ENCODE measurements at regions not wholly inside any gene's neighbourhood (a gene's known extent, or its start where the extent isn't known, plus 50 kb on each side); places are given as distances from the start of the nearest gene placed in this dataset.
"Not testable (repeated sequence)": the region's sequence is repeated elsewhere in the genome, so short reads cannot be mapped to it uniquely, and the experiment has no call there.

- no peak for TF ChIP-seq CTCF (IDR thresholded peaks at IDR 0.05)
- Histone ChIP-seq H4K20me1 (ENCODE audit: insufficient read depth, low read length) (no peaks in the 10 kb centered on the region), H3K9ac (ENCODE audit: insufficient read depth, low read length, poor library complexity, severe bottlenecking) (no peak overlapping the region), H3K4me2 (replicated peaks; ENCODE audit: extremely low read depth, low read length, poor library complexity, severe bottlenecking) (no peak overlapping the region), H3K27ac (ENCODE audit: low read depth in 1 of 2, low read length in 2 of 2) (no peak overlapping the region), H2AFZ (ENCODE audit: insufficient read depth, low read depth, low read length, poor library complexity, severe bottlenecking) (no peak overlapping the region), H3K36me3 (replicated peaks in 1 of 2; ENCODE audit: control insufficient read depth in 1 of 2, insufficient read depth in 2 of 2, low read length in 2 of 2) (no peaks in the 10 kb centered on the region), H3K4me3 (replicated peaks in 1 of 3; ENCODE audit: low read depth in 2 of 3, low read length in 3 of 3) (no peak overlapping the region), H3K9me3 (replicated peaks in 1 of 2; ENCODE audit: control insufficient read depth in 1 of 2, insufficient read depth in 1 of 2, low read length in 2 of 2) (no peaks in the 10 kb centered on the region), H3K4me1 (ENCODE audit: control insufficient read depth in 1 of 2, insufficient read depth in 2 of 2, low read length in 2 of 2) (no peaks in the 10 kb centered on the region), H3K27me3 (ENCODE audit: control insufficient read depth in 2 of 2, insufficient read depth in 2 of 2, low read length in 2 of 2) (no peaks in the 10 kb centered on the region), H3K79me2 (ENCODE audit: insufficient read depth, low read length) (no peaks in the 10 kb centered on the region)
- no peak overlapping the region for H3K27ac Mint-ChIP-seq
- intact Hi-C loops (cut with micrococcal nuclease) = no loop called here
- 100% methylated on average over 3 of the region's 4 CpGs for WGBS (ENCODE audit: insufficient coverage)
- no peak for DNase-seq
- no peak overlapping the region for H3K4me3 Mint-ChIP-seq
- peaks cover 7% of the 10 kb centered on the region for H3K4me1 Mint-ChIP-seq
- peaks cover 0 to 13% (median 9%) of the 10 kb centered on the region in 7 donors for H3K9me3 Mint-ChIP-seq
- H3K27me3 Mint-ChIP-seq (ENCODE audit: low read depth in 3 of 3) = no peaks in the 10 kb centered on the region
- H3K36me3 Mint-ChIP-seq = no peaks in the 10 kb centered on the region
These were observed 498.7 kb upstream of the SPRED2 start for GRCh38 chr2:65931056-65931455.

GRCh38 chr2:65930259-65930658 is 497.9 kb upstream of the SPRED2 start:
- Mint-ChIP-seq H3K27me3 (ENCODE audit: low read depth in 3 of 3) (no peaks in the 10 kb centered on the region), H3K4me3 (no peak overlapping the region), H3K4me1 (peaks cover 7% of the 10 kb centered on the region), H3K36me3 (no peaks in the 10 kb centered on the region), H3K9me3 (peaks cover 0 to 16% (median 9%) of the 10 kb centered on the region in 7 donors), H3K27ac (no peak overlapping the region)
- TF ChIP-seq CTCF (IDR thresholded peaks at IDR 0.05) = no peak
- no peak overlapping the region for H3K9ac ChIP-seq (ENCODE audit: insufficient read depth, low read length, poor library complexity, severe bottlenecking)
- H3K9me3 ChIP-seq (replicated peaks in 1 of 2; ENCODE audit: control insufficient read depth in 1 of 2, insufficient read depth in 1 of 2, low read length in 2 of 2) = no peaks in the 10 kb centered on the region
- H3K4me2 ChIP-seq (replicated peaks; ENCODE audit: extremely low read depth, low read length, poor library complexity, severe bottlenecking) = no peak overlapping the region
- 100% methylated on average over 2 of the region's 4 CpGs for WGBS (ENCODE audit: insufficient coverage)
- H3K4me1 ChIP-seq (ENCODE audit: control insufficient read depth in 1 of 2, insufficient read depth in 2 of 2, low read length in 2 of 2) = no peaks in the 10 kb centered on the region
- no peak overlapping the region for H2AFZ ChIP-seq (ENCODE audit: insufficient read depth, low read depth, low read length, poor library complexity, severe bottlenecking)
- H3K27me3 ChIP-seq (ENCODE audit: control insufficient read depth in 2 of 2, insufficient read depth in 2 of 2, low read length in 2 of 2) = no peaks in the 10 kb centered on the region
- intact Hi-C loops (cut with micrococcal nuclease) = no loop called here
- H3K4me3 ChIP-seq (replicated peaks in 1 of 3; ENCODE audit: low read depth in 2 of 3, low read length in 3 of 3) = no peak overlapping the region
- DNase-seq = no peak
- no peaks in the 10 kb centered on the region for H4K20me1 ChIP-seq (ENCODE audit: insufficient read depth, low read length)
- H3K27ac ChIP-seq (ENCODE audit: low read depth in 1 of 2, low read length in 2 of 2) = no peak overlapping the region
- H3K36me3 ChIP-seq (replicated peaks in 1 of 2; ENCODE audit: control insufficient read depth in 1 of 2, insufficient read depth in 2 of 2, low read length in 2 of 2) = no peaks in the 10 kb centered on the region
- H3K79me2 ChIP-seq (ENCODE audit: insufficient read depth, low read length) = no peaks in the 10 kb centered on the region

- H3K9me3 ChIP-seq (replicated peaks in 1 of 2; ENCODE audit: control insufficient read depth in 1 of 2, insufficient read depth in 1 of 2, low read length in 2 of 2); H3K4me3 Mint-ChIP-seq; H3K27ac ChIP-seq (ENCODE audit: low read depth in 1 of 2, low read length in 2 of 2); H3K4me2 ChIP-seq (replicated peaks; ENCODE audit: extremely low read depth, low read length, poor library complexity, severe bottlenecking); H3K79me2 ChIP-seq (ENCODE audit: insufficient read depth, low read length); H3K4me3 ChIP-seq (replicated peaks in 1 of 3; ENCODE audit: low read depth in 2 of 3, low read length in 3 of 3); H3K36me3 ChIP-seq (replicated peaks in 1 of 2; ENCODE audit: control insufficient read depth in 1 of 2, insufficient read depth in 2 of 2, low read length in 2 of 2); H3K36me3 Mint-ChIP-seq; H2AFZ ChIP-seq (ENCODE audit: insufficient read depth, low read depth, low read length, poor library complexity, severe bottlenecking); DNase-seq; H3K27me3 Mint-ChIP-seq (ENCODE audit: low read depth in 3 of 3); intact Hi-C loops (cut with micrococcal nuclease); H4K20me1 ChIP-seq (ENCODE audit: insufficient read depth, low read length); H3K27ac Mint-ChIP-seq; H3K27me3 ChIP-seq (ENCODE audit: control insufficient read depth in 2 of 2, insufficient read depth in 2 of 2, low read length in 2 of 2); H3K9ac ChIP-seq (ENCODE audit: insufficient read depth, low read length, poor library complexity, severe bottlenecking); H3K4me1 Mint-ChIP-seq; H3K4me1 ChIP-seq (ENCODE audit: control insufficient read depth in 1 of 2, insufficient read depth in 2 of 2, low read length in 2 of 2): not testable (repeated sequence)
- WGBS (ENCODE audit: insufficient coverage) = 94% methylated on average over 3 of the region's 10 CpGs
- peaks cover 0 to 17% (median 9%) of the 10 kb centered on the region in 7 donors for H3K9me3 Mint-ChIP-seq
These were observed 497.3 kb upstream of the SPRED2 start for GRCh38 chr2:65929664-65930063.

Measured in CD14-positive monocyte (primary cell).